ENCODE measurements at regions not wholly inside any gene's neighbourhood (a gene's known extent, or its start where the extent isn't known, plus 50 kb on each side); places are given as distances from the start of the nearest gene placed in this dataset.

- TF ChIP-seq ZSCAN30 (tag by site-specific recombination; IDR thresholded peaks at IDR 0.05): no peak
- no peak for TF ChIP-seq CTCF (tag by site-specific recombination; IDR thresholded peaks at IDR 0.05)
- no peak for TF ChIP-seq ZNF239 (tag by site-specific recombination; IDR thresholded peaks at IDR 0.05)
- no peak for TF ChIP-seq BCL6B (tag by site-specific recombination; IDR thresholded peaks at IDR 0.05)
- TF ChIP-seq ZNF341 (tag by site-specific recombination; IDR thresholded peaks at IDR 0.05; ENCODE audit: low read depth): no peak
- TF ChIP-seq ZNF114 (tag by site-specific recombination; IDR thresholded peaks at IDR 0.05): no peak
- no peak for TF ChIP-seq ZNF629 (tag by site-specific recombination; IDR thresholded peaks at IDR 0.05)
- no peak for TF ChIP-seq ZNF274 (IDR thresholded peaks at IDR 0.05; ENCODE audit: low read length)
- TF ChIP-seq ZNF274 (tag by site-specific recombination; IDR thresholded peaks at IDR 0.05; ENCODE audit: borderline replicate concordance): no peak
- TF ChIP-seq MZF1 (tag by site-specific recombination; IDR thresholded peaks at IDR 0.05; ENCODE audit: borderline replicate concordance): no peak
- TF ChIP-seq ZEB2 (tag by site-specific recombination; IDR thresholded peaks at IDR 0.05): no peak
- no peak for TF ChIP-seq ZNF544 (tag by site-specific recombination; IDR thresholded peaks at IDR 0.05)
- no peak for TF ChIP-seq ZNF157 (tag by site-specific recombination; IDR thresholded peaks at IDR 0.05)
These were observed 219.1 kb upstream of the C14orf180 start for GRCh38 chr14:104360501-104360900.

Measured in HEK293 (cell line).